Psoas muscle (tissue), 7 donors: ENCODE measurements at regions not wholly inside any gene's neighbourhood (a gene's known extent, or its start where the extent isn't known, plus 50 kb on each side); places are given as distances from the start of the nearest gene placed in this dataset.

Experiments
- ATAC-seq, 4 donors: fragments of 200-7000 bp; cut with Tn5 transposase; one replicate each; pipeline ENCODE4 v1.9.1; 2020; ENCODE audit warnings: moderate library complexity in 3 of 4, mild to moderate bottlenecking in 2 of 4
- DNase-seq, 2 donors: peaks; one replicate each; pipeline ENCODE4 v3.0.0-alpha.2; 2020
- H3K27ac ChIP-seq: fragments of 200-600 bp; one replicate; pipeline ENCODE4 v1.8.0; 2022
- H3K27me3 ChIP-seq, 3 donors: fragments of 200-600 bp in 1 of 3; one replicate each; pipeline versions ENCODE4 v1.6.1 to v1.8.0; 2013 to 2022; ENCODE audit warnings: low read length in 2 of 3, mild to moderate bottlenecking in 2 of 3, moderate library complexity in 1 of 3; ENCODE audit not compliant: insufficient read depth in 3 of 3
- H3K36me3 ChIP-seq, 2 donors: fragments of 200-600 bp in 1 of 2; one replicate each; pipeline versions ENCODE4 v1.6.1 to v1.8.0; 2013 to 2022; ENCODE audit warnings: low read depth in 1 of 2, mild to moderate bottlenecking in 1 of 2, moderate library complexity in 1 of 2; ENCODE audit not compliant: insufficient read depth in 1 of 2
- H3K4me1 ChIP-seq: fragments of 200-600 bp; one replicate; pipeline ENCODE4 v1.8.0; 2022
- H3K4me3 ChIP-seq: fragments of 200-600 bp; one replicate; pipeline ENCODE4 v1.8.0; 2022; ENCODE audit warnings: mild to moderate bottlenecking
- H3K9me3 ChIP-seq: fragments of 200-600 bp; one replicate; pipeline ENCODE4 v1.8.0; 2022
- CTCF ChIP-seq: fragments of 200-600 bp; IDR thresholded peaks from one replicate; pipeline ENCODE4 v1.8.0; 2022; ENCODE audit warnings: antibody characterized with exemption
- WGBS, 3 donors: extraction: QIAGEN DNeasy Blood & Tissue Kit; methylation state at CpG; one replicate each; pipeline versions ENCODE4 v1.1.6 to v1.1.7; 2013; 5-methylcytosine and 5-hydroxymethylcytosine counted together
- intact Hi-C, 2 donors: fragments of 100-400 bp; cut with DNase I; formaldehyde crosslinking; loops; one replicate each; pipeline versions ENCODE4 v1.11.0 to v1.14.2; 2022
- donor health status: healthy with polysubstance abuse.
- donor health status: DM: no; HTN: no; CAD: no; lungs with moderate emphysema.
- donor health status: Bipolar disorder and iron deficiency.
- donor health status: healthy.
- donor health status: DM: yes; HTN: yes; CAD: no.
- donor health status: DM: no; HTN: no; CAD: no.
- donor health status: DM: yes; HTN: yes; CAD: no.

GRCh38 chr11:93032580-93032979 is 63.1 kb downstream of the MTNR1B start:
- no peaks in the 10 kb centered on the region for H3K9me3 ChIP-seq
- no peaks in the 10 kb centered on the region for H3K36me3 ChIP-seq
- ATAC-seq (no peak), DNase-seq (no peak)
- H3K4me3 ChIP-seq = no peak overlapping the region
- no peaks in the 10 kb centered on the region for H3K27me3 ChIP-seq
- H3K4me1 ChIP-seq = no peaks in the 10 kb centered on the region
- no peak overlapping the region for H3K27ac ChIP-seq
- intact Hi-C loops = no loop called here
- WGBS, 3 donors = 20 to 35% (median 22%) methylated on average over 2 of the region's 2 CpGs
- TF ChIP-seq CTCF = no peak

- H3K4me1 ChIP-seq = no peaks in the 10 kb centered on the region
- ATAC-seq = no peak
- no peak for DNase-seq
- no peak overlapping the region for H3K4me3 ChIP-seq
- H3K27ac ChIP-seq = no peak overlapping the region
- no peak for TF ChIP-seq CTCF
- no peaks in the 10 kb centered on the region for H3K9me3 ChIP-seq
- H3K27me3 ChIP-seq = no peaks in the 10 kb centered on the region
- WGBS, 3 donors = 90 to 96% (median 93%) methylated on average over 1 of the region's 1 CpG
- intact Hi-C loops = no loop called here
- H3K36me3 ChIP-seq = no peaks in the 10 kb centered on the region
Observed at GRCh38 chr11:93033093-93033492, 63.6 kb downstream of the MTNR1B start.

- WGBS, 3 donors = 58 to 69% (median 59%) methylated on average over 3 of the region's 3 CpGs
- no peak for DNase-seq
- Histone ChIP-seq H3K9me3 (no peaks in the 10 kb centered on the region), H3K36me3 (no peaks in the 10 kb centered on the region), H3K27me3 (no peaks in the 10 kb centered on the region), H3K27ac (no peak overlapping the region), H3K4me3 (no peak overlapping the region), H3K4me1 (no peaks in the 10 kb centered on the region)
- no peak for ATAC-seq
- TF ChIP-seq CTCF = no peak
- intact Hi-C loops = no loop called here
Observed at GRCh38 chr11:93034031-93034722, 64.7 kb downstream of the MTNR1B start.

GRCh38 chr11:93034723-93035039 is 65.2 kb downstream of the MTNR1B start:
- no peak overlapping the region for H3K4me3 ChIP-seq
- intact Hi-C loops = no loop called here
- H3K27me3 ChIP-seq = no peaks in the 10 kb centered on the region
- no peak for TF ChIP-seq CTCF
- WGBS, 3 donors = 81 to 88% (median 84%) methylated on average over 1 of the region's 1 CpG
- H3K9me3 ChIP-seq = no peaks in the 10 kb centered on the region
- DNase-seq (no peak), ATAC-seq (no peak)
- no peak overlapping the region for H3K27ac ChIP-seq
- H3K4me1 ChIP-seq = no peaks in the 10 kb centered on the region
- H3K36me3 ChIP-seq = no peaks in the 10 kb centered on the region

GRCh38 chr11:93038521-93038920 is 69.1 kb downstream of the MTNR1B start:
- intact Hi-C loops = no loop called here
- ATAC-seq = no peak

More at GRCh38 chr11:93038521-93038920, 69.1 kb downstream of the MTNR1B start:
- DNase-seq = no peak
- H3K27ac ChIP-seq = no peak overlapping the region
- no peaks in the 10 kb centered on the region for H3K4me1 ChIP-seq
- WGBS, 3 donors = 69 to 74% (median 71%) methylated on average over 2 of the region's 2 CpGs
- H3K36me3 ChIP-seq = no peaks in the 10 kb centered on the region
- H3K4me3 ChIP-seq = no peak overlapping the region
- TF ChIP-seq CTCF = no peak
- H3K27me3 ChIP-seq = no peaks in the 10 kb centered on the region
- no peaks in the 10 kb centered on the region for H3K9me3 ChIP-seq
